ENCODE measurements at regions not wholly inside any gene's neighbourhood (a gene's known extent, or its start where the extent isn't known, plus 50 kb on each side); places are given as distances from the start of the nearest gene placed in this dataset.

DNA sequence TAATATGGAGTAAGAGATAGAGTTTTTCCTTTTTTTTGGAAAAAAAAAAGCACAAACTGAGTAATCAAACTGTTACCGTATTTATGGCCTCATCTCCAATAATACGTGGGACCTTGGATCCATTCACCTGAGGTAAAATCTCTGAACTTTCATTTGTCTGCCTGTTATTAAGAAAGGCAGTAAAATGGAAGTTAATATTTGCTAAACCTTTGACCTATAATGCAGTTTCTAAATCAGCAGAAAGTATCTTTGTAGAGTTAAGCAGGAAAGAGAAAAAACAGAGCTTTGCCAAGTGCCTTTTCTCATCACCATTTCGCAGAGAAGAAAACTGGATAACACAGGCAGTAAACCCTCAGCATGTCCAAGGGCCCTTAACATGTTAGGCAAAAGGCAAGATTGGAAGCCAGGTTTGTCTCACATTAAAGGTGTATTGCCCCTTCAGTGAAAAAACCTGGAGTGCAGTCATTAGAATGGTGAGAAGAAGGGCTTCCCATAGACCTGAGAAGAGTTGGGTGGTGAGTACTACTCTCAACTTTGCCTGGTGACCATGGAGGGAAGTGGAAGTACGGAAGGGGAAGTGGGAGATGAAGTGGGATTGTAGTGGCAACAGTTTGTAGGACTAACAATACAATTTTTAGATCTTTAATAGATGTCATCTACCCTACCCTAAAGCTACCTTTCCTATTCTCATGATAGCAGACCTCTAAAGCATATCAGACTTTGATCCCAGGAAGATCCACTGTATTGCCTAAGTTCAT is 65.4 kb upstream of the GRAMD2B start:
- 54% methylated on average over 4 of the region's 4 CpGs for WGBS (ENCODE audit: insufficient coverage, insufficient replicate concordance, low lambda C conversion rate, missing lambda C conversion rate)

DNA sequence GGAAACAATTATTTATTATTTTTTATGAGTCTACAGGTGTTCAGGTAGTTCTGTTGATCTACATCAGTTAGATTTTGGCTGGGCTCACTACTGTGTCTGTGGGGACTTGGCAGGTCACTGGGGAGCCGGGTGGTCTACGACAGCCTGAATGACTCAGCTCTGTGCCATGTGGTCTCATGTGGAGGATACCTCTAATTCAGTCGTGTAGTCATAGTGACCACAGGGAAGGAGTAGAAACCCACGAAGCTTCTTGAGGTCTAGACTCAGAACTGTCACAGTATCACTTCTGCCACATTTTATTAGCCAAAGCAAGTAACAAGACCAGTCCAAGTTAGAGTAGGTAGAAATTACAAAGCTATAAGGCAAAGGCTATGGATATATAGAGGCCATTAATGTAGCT is 64.7 kb upstream of the GRAMD2B start:
- ATAC-seq = peak; percentile 86
- H3K4me2 ChIP-seq (ENCODE audit: control insufficient read depth, insufficient read depth) = no peak overlapping the region
- CTCF ChIA-PET = interaction anchor here (0.7 to 12.8 kb wide), 9 partner anchors 9 to 243 kb away, joined by 3 to 136 read pairs (median 4); partner anchors contain the start of gene PHAX
- H3K9me3 ChIP-seq (replicated peaks; ENCODE audit: control insufficient read depth, insufficient read depth, low read length) = no peaks in the 10 kb centered on the region; the same call in 2 of the 3 replicates
- H3K4me3 ChIP-seq = no peak overlapping the region
- H3K27ac ChIP-seq (ENCODE audit: control insufficient read depth, insufficient read depth) = no peak overlapping the region
- WGBS (ENCODE audit: insufficient coverage, insufficient replicate concordance, low lambda C conversion rate, missing lambda C conversion rate) = 1% methylated on average over 4 of the region's 4 CpGs
- RAD21 ChIA-PET (ENCODE audit: unreplicated experiment) = interaction anchor here (0.6 to 3.8 kb wide), 7 partner anchors 9 to 141 kb away, joined by 3 to 20 read pairs (median 4); no protein-coding TSS in a partner anchor
- H3K4me1 ChIP-seq (ENCODE audit: control insufficient read depth, insufficient read depth, low read length) = peaks cover 15% of the 10 kb centered on the region
- in situ Hi-C loops (cut with MboI) (loop anchor here (10.0 kb wide), 1 partner anchor 436 kb away; no protein-coding TSS in a partner anchor), intact Hi-C loops (cut with micrococcal nuclease; ENCODE audit: unreplicated experiment) (loop anchor here (1.0 to 10.0 kb wide), 4 partner anchors 64 to 436 kb away; partner anchors contain the start of genes GRAMD2B and PHAX)
- no TSS peak for BruUV-seq (replicated peaks)
- SMC1A ChIA-PET (ENCODE audit: uncharacterized antibody, unreplicated experiment) = interaction anchor here (0.7 to 4.0 kb wide), 13 partner anchors 11 to 181 kb away, joined by 3 to 20 read pairs (median 5); no protein-coding TSS in a partner anchor
- no peaks in the 10 kb centered on the region for H3K36me3 ChIP-seq (ENCODE audit: control insufficient read depth in 2 of 2, insufficient read depth in 2 of 2, low read length in 1 of 2)
- POLR2A ChIA-PET = interaction anchor here (0.5 to 0.6 kb wide), 2 partner anchors 136 to 1253 kb away, joined by 3 read pairs; no protein-coding TSS in a partner anchor
- FAIRE-seq = no peak
- peak; percentile 76 for DNase-seq (ENCODE audit: low read depth, low spot score)
- no peaks in the 10 kb centered on the region for H4K20me1 ChIP-seq (ENCODE audit: control insufficient read depth, insufficient read depth)
- H2AFZ ChIP-seq (ENCODE audit: control insufficient read depth, low read depth, low read length) = no peak overlapping the region
- H3K79me2 ChIP-seq (ENCODE audit: control insufficient read depth, insufficient read depth, low read length) = no peaks in the 10 kb centered on the region
- no peaks in the 10 kb centered on the region for H3K27me3 ChIP-seq (replicated peaks in 1 of 2; ENCODE audit: control insufficient read depth in 2 of 2, insufficient read depth in 2 of 2, low read length in 1 of 2)
- H3K9ac ChIP-seq (ENCODE audit: control insufficient read depth, insufficient read depth, low read length) = no peak overlapping the region
- TF ChIP-seq BMI1 (IDR thresholded peaks at IDR 0.05; ENCODE audit: borderline replicate concordance) (0 out of 2 replicates have a peak, but pooled peaks have one; percentile 53), DPF2 (IDR thresholded peaks at IDR 0.05) (peak; percentile 36; the same call in 1 of the 2 replicates), MTA2 (IDR thresholded peaks at IDR 0.05; ENCODE audit: low read depth) (peak; percentile 80), ZBED1 (IDR thresholded peaks at IDR 0.05; ENCODE audit: borderline replicate concordance) (no peak), BCL11A (IDR thresholded peaks at IDR 0.05; ENCODE audit: low read depth, low read length) (peak; percentile 88), PAX8 (IDR thresholded peaks at IDR 0.05) (no peak), JUNB (IDR thresholded peaks at IDR 0.05) (0 out of 2 replicates have a peak, but pooled peaks have one; percentile 19), TCF3 (IDR thresholded peaks at IDR 0.05; ENCODE audit: borderline replicate concordance, insufficient read depth, low read depth, low read length) (0 out of 2 replicates have a peak, but pooled peaks have one; percentile 37), POU2F2 (IDR thresholded peaks at IDR 0.05; ENCODE audit: borderline replicate concordance, low read depth, low read length) (0 out of 3 replicates have a peak, but pooled peaks have one; percentile 45), CHD2 (IDR thresholded peaks at IDR 0.05; ENCODE audit: borderline replicate concordance, low read depth, low read length) (0 out of 2 replicates have a peak, but pooled peaks have one; percentile 24), JUND (IDR thresholded peaks at IDR 0.05; ENCODE audit: low read depth, low read length) (no peak)
- TF ChIP-seq, protein P1, sequence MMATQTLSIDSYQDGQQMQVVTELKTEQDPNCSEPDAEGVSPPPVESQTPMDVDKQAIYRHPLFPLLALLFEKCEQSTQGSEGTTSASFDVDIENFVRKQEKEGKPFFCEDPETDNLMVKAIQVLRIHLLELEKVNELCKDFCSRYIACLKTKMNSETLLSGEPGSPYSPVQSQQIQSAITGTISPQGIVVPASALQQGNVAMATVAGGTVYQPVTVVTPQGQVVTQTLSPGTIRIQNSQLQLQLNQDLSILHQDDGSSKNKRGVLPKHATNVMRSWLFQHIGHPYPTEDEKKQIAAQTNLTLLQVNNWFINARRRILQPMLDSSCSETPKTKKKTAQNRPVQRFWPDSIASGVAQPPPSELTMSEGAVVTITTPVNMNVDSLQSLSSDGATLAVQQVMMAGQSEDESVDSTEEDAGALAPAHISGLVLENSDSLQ (IDR thresholded peaks at IDR 0.05) = 0 out of 2 replicates have a peak, but pooled peaks have one; percentile 31

More for the DNA sequence above, 65.4 kb upstream of the GRAMD2B start:
- H3K36me3 ChIP-seq (ENCODE audit: control insufficient read depth in 2 of 2, insufficient read depth in 2 of 2, low read length in 1 of 2) = no peaks in the 10 kb centered on the region
- no TSS peak for BruUV-seq (replicated peaks)
- RAD21 ChIA-PET (ENCODE audit: unreplicated experiment) = interaction anchor here (0.6 to 3.8 kb wide), 8 partner anchors 9 to 181 kb away, joined by 3 to 20 read pairs (median 4); no protein-coding TSS in a partner anchor
- H4K20me1 ChIP-seq (ENCODE audit: control insufficient read depth, insufficient read depth) = no peaks in the 10 kb centered on the region
- in situ Hi-C loops (cut with MboI) (loop anchor here (10.0 kb wide), 1 partner anchor 437 kb away; no protein-coding TSS in a partner anchor), intact Hi-C loops (cut with micrococcal nuclease; ENCODE audit: unreplicated experiment) (loop anchor here (1.0 to 10.0 kb wide), 4 partner anchors 65 to 437 kb away; partner anchors contain the start of genes GRAMD2B and PHAX)
- FAIRE-seq (no peak), DNase-seq (ENCODE audit: low read depth, low spot score) (no peak), ATAC-seq (no peak)
- no peak overlapping the region for H3K9ac ChIP-seq (ENCODE audit: control insufficient read depth, insufficient read depth, low read length)
- H3K27me3 ChIP-seq (replicated peaks in 1 of 2; ENCODE audit: control insufficient read depth in 2 of 2, insufficient read depth in 2 of 2, low read length in 1 of 2) = no peaks in the 10 kb centered on the region
- H3K4me1 ChIP-seq (ENCODE audit: control insufficient read depth, insufficient read depth, low read length) = peaks cover 15% of the 10 kb centered on the region
- no peaks in the 10 kb centered on the region for H3K9me3 ChIP-seq (replicated peaks; ENCODE audit: control insufficient read depth, insufficient read depth, low read length)
- no peak overlapping the region for H3K4me2 ChIP-seq (ENCODE audit: control insufficient read depth, insufficient read depth)
- no peak overlapping the region for H3K27ac ChIP-seq (ENCODE audit: control insufficient read depth, insufficient read depth)
- SMC1A ChIA-PET (ENCODE audit: uncharacterized antibody, unreplicated experiment) = interaction anchor here (0.5 to 4.0 kb wide), 13 partner anchors 11 to 186 kb away, joined by 3 to 20 read pairs (median 5); no protein-coding TSS in a partner anchor
- no peak overlapping the region for H2AFZ ChIP-seq (ENCODE audit: control insufficient read depth, low read depth, low read length)
- POLR2A ChIA-PET = interaction anchor here (1.4 kb wide), 1 partner anchor 141 kb away, joined by 3 read pairs; no protein-coding TSS in a partner anchor
- CTCF ChIA-PET = interaction anchor here (0.7 to 12.8 kb wide), 8 partner anchors 12 to 250 kb away, joined by 3 to 136 read pairs (median 3); partner anchors contain the start of gene PHAX
- TF ChIP-seq IRF4 (IDR thresholded peaks at IDR 0.05; ENCODE audit: low read depth, low read length) = 0 out of 2 replicates have a peak, but pooled peaks have one; percentile 12
- 0 out of 4 replicates have a peak, but pooled peaks of 1 of the 2 experiments have one; percentile 6 for TF ChIP-seq IKZF2 (IDR thresholded peaks at IDR 0.05)
- TF ChIP-seq SPI1 (IDR thresholded peaks at IDR 0.05; ENCODE audit: borderline replicate concordance, insufficient read depth, low read depth, low read length) = peak; percentile 85; the same call in 1 of the 2 replicates
- no peak for TF ChIP-seq SMARCA5 (IDR thresholded peaks at IDR 0.05)
- no peaks in the 10 kb centered on the region for H3K79me2 ChIP-seq (ENCODE audit: control insufficient read depth, insufficient read depth, low read length)
- no peak overlapping the region for H3K4me3 ChIP-seq

Measured in GM12878 (cell line).